Progenitor cell of endocrine pancreas (in vitro differentiated cells): ENCODE measurements at regions not wholly inside any gene's neighbourhood (a gene's known extent, or its start where the extent isn't known, plus 50 kb on each side); places are given as distances from the start of the nearest gene placed in this dataset.

Source experiments
- DNase-seq: peaks from one replicate; pipeline ENCODE4 v3.0.0; 2021; ENCODE audit warnings: low spot score; ENCODE audit not compliant: unreplicated experiment
- H3K27ac Mint-ChIP-seq: 2 replicates; pipeline ENCODE4 v1.8.0; 2021; ENCODE audit warnings: mild to moderate bottlenecking, moderate library complexity, mixed read lengths
- H3K27me3 Mint-ChIP-seq: 2 replicates; pipeline ENCODE4 v1.8.0; 2021; ENCODE audit warnings: mixed read lengths
- H3K36me3 Mint-ChIP-seq: 2 replicates; pipeline ENCODE4 v1.8.0; 2022; ENCODE audit warnings: mixed read lengths; ENCODE audit not compliant: insufficient read depth
- H3K4me1 Mint-ChIP-seq: 2 replicates; pipeline ENCODE4 v1.8.0; 2021; ENCODE audit warnings: low read depth, mixed read lengths
- H3K4me3 Mint-ChIP-seq: 2 replicates; pipeline ENCODE4 v1.8.0; 2021; ENCODE audit warnings: low read depth, mild to moderate bottlenecking, moderate library complexity, mixed read lengths
- H3K9me3 Mint-ChIP-seq: 2 replicates; pipeline ENCODE4 v1.8.0; 2021; ENCODE audit warnings: low read depth, mixed read lengths
- TF ChIP-seq, protein P1 (sequence below): fragments of 200-600 bp; sonication (generic); IDR thresholded peaks from one replicate; pipeline ENCODE4 v1.5.0; 2021; ENCODE audit warnings: antibody characterized with exemption, mild to moderate bottlenecking; ENCODE audit not compliant: unreplicated experiment

DNA sequence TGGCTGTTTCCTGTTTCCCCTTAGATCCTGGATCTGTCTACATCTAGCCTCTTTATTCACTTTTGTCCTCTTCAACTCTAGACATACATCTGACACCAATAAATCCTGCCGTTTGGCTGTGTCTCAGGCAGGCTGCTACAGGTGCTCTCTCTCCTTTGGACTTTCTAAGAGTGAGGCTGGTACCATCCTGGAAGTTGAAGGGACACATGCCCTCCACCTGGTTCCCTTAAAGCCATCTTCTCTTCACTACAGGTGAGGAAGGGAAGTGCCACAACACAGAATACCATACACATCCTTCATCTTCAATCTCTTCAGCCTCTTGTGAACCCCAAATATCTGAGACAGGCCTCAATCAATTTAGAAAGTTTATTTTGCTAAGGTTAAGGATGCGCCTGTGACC is 137.9 kb downstream of the BACH1 start:
- no peak for DNase-seq
- no peaks in the 10 kb centered on the region for H3K9me3 Mint-ChIP-seq
- TF ChIP-seq, protein P1, sequence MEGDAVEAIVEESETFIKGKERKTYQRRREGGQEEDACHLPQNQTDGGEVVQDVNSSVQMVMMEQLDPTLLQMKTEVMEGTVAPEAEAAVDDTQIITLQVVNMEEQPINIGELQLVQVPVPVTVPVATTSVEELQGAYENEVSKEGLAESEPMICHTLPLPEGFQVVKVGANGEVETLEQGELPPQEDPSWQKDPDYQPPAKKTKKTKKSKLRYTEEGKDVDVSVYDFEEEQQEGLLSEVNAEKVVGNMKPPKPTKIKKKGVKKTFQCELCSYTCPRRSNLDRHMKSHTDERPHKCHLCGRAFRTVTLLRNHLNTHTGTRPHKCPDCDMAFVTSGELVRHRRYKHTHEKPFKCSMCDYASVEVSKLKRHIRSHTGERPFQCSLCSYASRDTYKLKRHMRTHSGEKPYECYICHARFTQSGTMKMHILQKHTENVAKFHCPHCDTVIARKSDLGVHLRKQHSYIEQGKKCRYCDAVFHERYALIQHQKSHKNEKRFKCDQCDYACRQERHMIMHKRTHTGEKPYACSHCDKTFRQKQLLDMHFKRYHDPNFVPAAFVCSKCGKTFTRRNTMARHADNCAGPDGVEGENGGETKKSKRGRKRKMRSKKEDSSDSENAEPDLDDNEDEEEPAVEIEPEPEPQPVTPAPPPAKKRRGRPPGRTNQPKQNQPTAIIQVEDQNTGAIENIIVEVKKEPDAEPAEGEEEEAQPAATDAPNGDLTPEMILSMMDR: no peak
- no peak overlapping the region for H3K27ac Mint-ChIP-seq
- peaks cover 2% of the 10 kb centered on the region for H3K4me1 Mint-ChIP-seq
- no peaks in the 10 kb centered on the region for H3K27me3 Mint-ChIP-seq
- peaks cover 2% of the 10 kb centered on the region for H3K36me3 Mint-ChIP-seq
- no peak overlapping the region for H3K4me3 Mint-ChIP-seq

- Mint-ChIP-seq H3K4me1 (no peaks in the 10 kb centered on the region), H3K9me3 (no peaks in the 10 kb centered on the region), H3K36me3 (no peaks in the 10 kb centered on the region), H3K27me3 (no peaks in the 10 kb centered on the region), H3K27ac (no peak overlapping the region), H3K4me3 (no peak overlapping the region)
- DNase-seq: no peak
- TF ChIP-seq, protein P1: no peak
Measured at GRCh38 chr21:29441651-29442050, 142.9 kb downstream of the BACH1 start.

- Mint-ChIP-seq H3K9me3 (peaks cover 2% of the 10 kb centered on the region), H3K36me3 (peaks cover 2% of the 10 kb centered on the region), H3K27ac (no peak overlapping the region), H3K27me3 (no peaks in the 10 kb centered on the region), H3K4me3 (no peak overlapping the region), H3K4me1 (no peaks in the 10 kb centered on the region)
- TF ChIP-seq, protein P1: no peak
- DNase-seq: no peak
Measured at GRCh38 chr21:29443411-29444010, 144.8 kb downstream of the BACH1 start.

DNA sequence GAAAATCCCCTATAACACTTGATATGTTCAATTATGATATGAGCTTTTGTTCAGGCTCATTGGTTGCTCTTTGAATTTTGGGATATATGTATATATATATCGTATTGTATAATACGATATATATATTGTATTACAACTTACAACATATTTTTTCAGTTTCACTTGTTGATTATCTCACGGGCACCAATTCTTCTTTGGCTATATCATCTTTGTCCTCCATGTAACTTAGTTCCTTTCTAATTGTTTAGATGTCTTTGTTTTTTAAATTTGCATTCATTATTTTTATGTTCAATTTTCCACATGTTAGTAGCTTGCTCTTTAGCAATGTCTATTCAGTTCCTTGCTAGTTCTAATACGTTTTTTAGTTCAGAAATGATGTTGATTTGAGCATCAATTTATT is 150.0 kb downstream of the BACH1 start:
- H3K27me3 Mint-ChIP-seq: no peaks in the 10 kb centered on the region
- no peak overlapping the region for H3K27ac Mint-ChIP-seq
- peaks cover 6% of the 10 kb centered on the region for H3K36me3 Mint-ChIP-seq
- TF ChIP-seq, protein P1: no peak
- DNase-seq: no peak
- no peak overlapping the region for H3K4me3 Mint-ChIP-seq
- peaks cover 13% of the 10 kb centered on the region for H3K9me3 Mint-ChIP-seq
- H3K4me1 Mint-ChIP-seq: peaks cover 2% of the 10 kb centered on the region

GRCh38 chr21:29449306-29449950 is 150.7 kb downstream of the BACH1 start:
- H3K4me3 Mint-ChIP-seq: no peak overlapping the region
- H3K9me3 Mint-ChIP-seq: peaks cover 13% of the 10 kb centered on the region
- no peaks in the 10 kb centered on the region for H3K27me3 Mint-ChIP-seq
- no peak overlapping the region for H3K27ac Mint-ChIP-seq
- peaks cover 6% of the 10 kb centered on the region for H3K36me3 Mint-ChIP-seq
- TF ChIP-seq, protein P1: no peak
- no peak for DNase-seq
- peaks cover 7% of the 10 kb centered on the region for H3K4me1 Mint-ChIP-seq
